Left lung (tissue), 4 donors: ENCODE measurements at regions not wholly inside any gene's neighbourhood (a gene's known extent, or its start where the extent isn't known, plus 50 kb on each side); places are given as distances from the start of the nearest gene placed in this dataset.

Experiments used
- ATAC-seq: fragments of 200-7000 bp; cut with Tn5 transposase; one replicate; pipeline ENCODE4 v1.9.1; 2020; ENCODE audit warnings: moderate library complexity
- DNase-seq, 4 donors: peaks; one replicate each; pipeline ENCODE4 v3.0.0-alpha.2; 2013 to 2020
- H3K27ac ChIP-seq, 2 donors: fragments of 200-600 bp; sonication (generic) in 1 of 2; one replicate each; pipeline versions ENCODE4 v1.5.0 to v1.8.0; 2020 to 2021
- H3K27me3 ChIP-seq, 2 donors: fragments of 200-600 bp; sonication (generic) in 1 of 2; one replicate each; pipeline versions ENCODE4 v1.5.0 to v1.8.0; 2020 to 2021
- H3K36me3 ChIP-seq, 2 donors: fragments of 200-600 bp; sonication (generic) in 1 of 2; one replicate each; pipeline versions ENCODE4 v1.5.0 to v1.8.0; 2020 to 2021
- H3K4me1 ChIP-seq, 2 donors: fragments of 200-600 bp; one replicate each; pipeline ENCODE4 v1.8.0; 2021
- H3K4me3 ChIP-seq, 2 donors: fragments of 200-600 bp; sonication (generic) in 1 of 2; one replicate each; pipeline versions ENCODE4 v1.5.0 to v1.8.0; 2020 to 2021; ENCODE audit warnings: mild to moderate bottlenecking in 1 of 2
- H3K9me3 ChIP-seq, 2 donors: fragments of 200-600 bp; sonication (generic) in 1 of 2; one replicate each; pipeline versions ENCODE4 v1.5.0 to v1.8.0; 2020 to 2021
- CTCF ChIP-seq, 2 donors: fragments of 200-600 bp; sonication (generic) in 1 of 2; IDR thresholded peaks; one replicate each; pipeline versions ENCODE4 v1.5.0 to v1.8.0; 2021; ENCODE audit warnings: antibody characterized with exemption in 2 of 2
- intact Hi-C, 2 donors: fragments of 100-400 bp; cut with DNase I; formaldehyde crosslinking; loops; one replicate each; pipeline versions ENCODE4 v1.11.2 to v1.14.2; 2022
- donor health status: DM: no; HTN: yes; CAD: no.
- donor health status: DM: no; HTN: no; CAD: no.

- TF ChIP-seq CTCF (IDR thresholded peaks at IDR 0.05): no peak
- intact Hi-C loops: no loop called here
- no peak for ATAC-seq
Measured at GRCh38 chr13:75071796-75072195, 410.2 kb downstream of the TBC1D4 start.

GRCh38 chr13:75071395-75071794, 410.6 kb downstream of the TBC1D4 start:
- Histone ChIP-seq H3K4me1 (no peaks in the 10 kb centered on the region), H3K4me3 (no peak overlapping the region), H3K36me3 (no peaks in the 10 kb centered on the region), H3K27ac (no peak overlapping the region), H3K9me3 (peaks cover 0 to 2% of the 10 kb centered on the region in 2 donors), H3K27me3 (no peaks in the 10 kb centered on the region)
- DNase-seq (no peak), ATAC-seq (no peak)
- intact Hi-C loops: no loop called here
- TF ChIP-seq CTCF (IDR thresholded peaks at IDR 0.05): no peak

More at GRCh38 chr13:75071796-75072195, 410.2 kb downstream of the TBC1D4 start:
- Histone ChIP-seq H3K27ac (no peak overlapping the region), H3K36me3 (no peaks in the 10 kb centered on the region), H3K4me1 (no peaks in the 10 kb centered on the region), H3K9me3 (peaks cover 0 to 2% of the 10 kb centered on the region in 2 donors), H3K27me3 (no peaks in the 10 kb centered on the region), H3K4me3 (no peak overlapping the region)
- DNase-seq: no peak

GRCh38 chr13:75061909-75062308, 420.1 kb downstream of the TBC1D4 start:
- Histone ChIP-seq H3K36me3 (no peaks in the 10 kb centered on the region), H3K9me3 (peaks cover 0 to 16% of the 10 kb centered on the region in 2 donors), H3K27me3 (no peaks in the 10 kb centered on the region), H3K27ac (no peak overlapping the region), H3K4me3 (no peak overlapping the region), H3K4me1 (no peaks in the 10 kb centered on the region)
- ATAC-seq (no peak), DNase-seq (no peak)
- no peak for TF ChIP-seq CTCF (IDR thresholded peaks at IDR 0.05)
- intact Hi-C loops: no loop called here

DNA sequence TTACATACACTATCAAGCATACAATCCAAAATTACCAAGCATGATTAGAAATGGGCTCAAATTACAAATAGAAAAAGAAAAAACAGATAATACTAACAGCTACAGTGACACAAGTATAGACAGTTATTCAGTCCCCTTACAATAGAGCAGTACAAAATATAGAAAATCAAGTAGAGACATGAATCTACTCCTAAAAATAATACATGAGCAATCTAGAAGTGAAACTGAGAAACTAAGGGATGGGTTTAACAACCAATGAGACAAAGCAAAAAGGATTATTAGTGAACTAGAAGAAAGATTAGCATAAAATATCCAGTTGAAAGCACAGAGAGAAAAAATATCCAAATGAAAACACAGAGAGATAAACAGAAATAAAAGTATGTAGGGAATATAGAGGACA, 426.7 kb downstream of the TBC1D4 start:
- intact Hi-C loops: no loop called here
- no peaks in the 10 kb centered on the region for H3K36me3 ChIP-seq
- H3K27me3 ChIP-seq: no peaks in the 10 kb centered on the region
- no peak for DNase-seq
- no peak for TF ChIP-seq CTCF (IDR thresholded peaks at IDR 0.05)
- H3K27ac ChIP-seq: no peak overlapping the region
- no peak overlapping the region for H3K4me3 ChIP-seq
- no peaks in the 10 kb centered on the region for H3K4me1 ChIP-seq
- peaks cover 0 to 8% of the 10 kb centered on the region in 2 donors for H3K9me3 ChIP-seq
- no peak for ATAC-seq

DNA sequence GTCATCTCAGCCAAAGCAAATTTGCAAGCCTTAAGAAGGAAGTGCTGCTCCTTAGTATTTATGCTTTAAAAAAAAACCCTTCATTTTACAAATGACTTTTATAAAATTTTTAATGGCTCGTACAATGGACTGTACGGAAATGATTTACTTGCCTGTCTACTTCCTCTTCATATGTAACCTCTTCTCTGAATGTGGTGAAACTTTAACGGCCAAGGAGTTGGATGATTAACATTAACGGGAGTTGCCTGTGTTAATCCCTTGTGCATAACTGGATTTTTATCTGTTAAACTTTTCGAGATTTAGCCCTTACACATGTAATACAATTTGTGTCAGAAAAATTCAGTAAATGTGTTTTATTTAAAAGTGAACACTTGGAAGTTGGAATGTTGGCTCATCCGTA, 429.4 kb downstream of the TBC1D4 start:
- H3K36me3 ChIP-seq: no peaks in the 10 kb centered on the region
- H3K4me3 ChIP-seq: no peak overlapping the region
- intact Hi-C loops: no loop called here
- H3K27ac ChIP-seq: no peak overlapping the region
- peaks cover 0 to 9% of the 10 kb centered on the region in 2 donors for H3K9me3 ChIP-seq
- H3K27me3 ChIP-seq: no peaks in the 10 kb centered on the region
- H3K4me1 ChIP-seq: no peaks in the 10 kb centered on the region
- no peak for DNase-seq
- no peak for ATAC-seq
- TF ChIP-seq CTCF (IDR thresholded peaks at IDR 0.05): no peak
